ENCODE measurements at regions not wholly inside any gene's neighbourhood (a gene's known extent, or its start where the extent isn't known, plus 50 kb on each side); places are given as distances from the start of the nearest gene placed in this dataset.

DNA sequence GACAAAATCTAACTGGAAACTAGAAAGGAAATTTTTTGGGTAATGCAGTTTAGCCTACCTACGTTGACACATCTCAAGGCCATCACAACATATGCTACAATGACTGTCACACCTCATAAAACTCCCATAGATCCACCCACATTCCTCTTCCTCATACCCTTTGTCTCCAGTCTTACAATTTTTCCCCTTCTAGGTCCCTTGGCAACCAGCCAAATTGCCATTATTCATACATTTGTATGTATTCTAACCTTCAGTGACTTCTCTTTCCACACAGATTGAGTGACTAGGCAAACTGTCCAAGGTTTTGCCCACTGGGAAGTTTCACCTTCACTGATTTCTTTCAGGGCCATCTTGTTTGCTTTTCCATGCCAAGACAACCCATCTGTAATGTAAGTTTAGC is 100.5 kb upstream of the TPK1 start:
- DNase-seq, result no peak

DNA sequence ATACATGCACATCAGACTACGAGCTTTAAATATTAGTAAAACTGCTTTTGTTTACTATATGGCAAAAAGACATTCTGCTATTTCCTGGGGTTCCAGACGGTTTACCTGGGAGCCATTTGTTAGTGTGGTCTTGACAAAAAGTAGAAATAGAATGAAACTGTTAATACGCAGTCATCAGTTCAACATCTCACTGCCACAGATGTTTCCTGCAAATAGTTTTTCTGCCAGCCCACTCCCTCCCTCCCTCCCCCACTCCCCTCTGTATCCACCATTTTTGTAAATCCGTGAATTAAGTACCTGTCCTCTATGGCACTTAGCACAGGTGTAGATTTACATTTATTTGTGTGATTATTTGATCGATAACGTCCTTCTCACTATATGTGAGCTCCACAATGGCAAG is 74.6 kb upstream of the TPK1 start:
- no peak for DNase-seq

DNA sequence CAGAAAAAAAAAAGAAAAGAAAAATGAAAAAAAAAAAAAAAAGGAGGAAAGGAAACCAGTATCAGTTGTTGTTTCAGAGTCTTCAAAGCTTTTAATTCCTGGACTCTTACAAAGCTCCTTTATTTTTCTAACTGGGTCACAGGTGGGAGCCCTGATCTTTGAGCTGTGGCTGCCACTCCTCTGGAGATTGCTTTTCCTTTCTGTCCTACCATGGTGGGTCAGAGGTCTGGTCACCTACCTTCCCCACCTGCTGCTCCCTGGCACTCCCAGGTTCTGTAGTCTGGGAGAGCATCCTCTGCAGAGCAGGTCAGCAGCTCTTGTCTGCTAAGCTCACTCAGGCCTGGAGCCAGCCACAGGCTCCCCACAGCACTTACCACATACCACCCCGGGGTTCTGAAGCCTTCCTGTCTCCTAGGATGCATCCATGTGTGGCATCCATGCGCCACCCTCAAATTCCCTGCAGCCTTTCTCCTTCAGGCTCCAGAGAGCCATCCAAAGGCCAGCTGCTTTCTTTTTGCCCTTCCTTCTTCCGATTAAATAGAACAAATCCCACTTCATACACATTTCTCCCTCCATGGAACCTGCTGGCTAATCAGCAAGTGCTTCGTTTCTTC is 73.2 kb upstream of the TPK1 start:
- no peak for DNase-seq

DNA sequence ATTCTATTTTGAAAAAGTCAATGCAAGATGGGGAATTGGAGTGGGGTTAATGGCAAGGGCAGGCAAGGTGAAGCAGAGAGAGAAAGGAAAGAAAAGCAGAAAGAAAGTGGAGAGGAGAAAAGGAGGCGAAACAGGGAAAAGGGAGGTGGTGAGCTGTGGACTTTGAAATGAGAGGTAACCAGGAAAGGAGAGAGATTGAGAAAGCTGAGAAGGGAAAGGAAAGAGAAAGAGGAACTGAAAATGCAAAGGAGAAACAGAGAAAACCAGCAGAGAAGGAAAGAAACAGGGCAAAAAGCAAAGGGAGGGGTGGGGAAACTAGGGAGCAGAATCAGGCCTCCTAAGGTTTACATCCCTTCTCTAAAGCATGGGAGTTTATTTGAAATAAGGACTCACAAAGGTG is 72.5 kb upstream of the TPK1 start:
- no peak for DNase-seq

DNA sequence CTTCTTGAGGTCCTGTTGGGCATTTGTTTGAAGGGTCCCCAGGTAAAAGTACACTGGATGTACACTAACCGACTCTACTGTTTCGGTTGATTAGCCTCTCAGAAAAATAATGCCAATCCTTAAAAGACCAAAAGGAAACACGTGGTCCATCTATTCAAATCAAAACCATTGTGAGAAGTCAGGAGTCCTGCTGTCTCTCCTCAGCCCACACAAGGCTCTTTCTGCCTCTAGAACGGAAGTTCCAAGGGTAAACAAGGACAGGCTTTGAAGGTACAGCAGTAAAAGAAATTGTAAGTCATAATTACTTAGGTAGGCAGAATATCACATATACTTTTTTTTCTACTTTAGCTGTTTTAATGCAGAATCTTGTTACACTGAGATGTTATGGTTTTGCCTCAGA is 71.7 kb upstream of the TPK1 start:
- no peak for DNase-seq

DNA sequence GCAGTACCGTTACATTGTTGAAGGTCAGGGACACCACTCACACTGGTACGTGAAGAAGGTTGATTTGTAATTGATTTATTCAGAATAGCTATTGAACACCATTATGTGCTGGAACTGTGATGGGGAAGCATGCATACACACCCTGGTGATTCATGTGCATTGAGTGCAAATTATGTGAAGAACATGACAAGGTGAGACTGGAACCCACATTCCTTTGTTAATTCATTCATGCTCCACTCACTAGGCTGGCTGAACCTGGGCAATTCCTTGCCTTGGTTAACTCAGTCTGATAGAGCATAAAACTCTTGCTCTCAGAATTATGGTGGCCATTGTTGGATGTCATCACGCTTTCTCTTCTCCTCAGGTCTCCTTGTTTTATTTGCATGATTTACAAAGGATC is 67.3 kb upstream of the TPK1 start:
- no peak for DNase-seq

DNA sequence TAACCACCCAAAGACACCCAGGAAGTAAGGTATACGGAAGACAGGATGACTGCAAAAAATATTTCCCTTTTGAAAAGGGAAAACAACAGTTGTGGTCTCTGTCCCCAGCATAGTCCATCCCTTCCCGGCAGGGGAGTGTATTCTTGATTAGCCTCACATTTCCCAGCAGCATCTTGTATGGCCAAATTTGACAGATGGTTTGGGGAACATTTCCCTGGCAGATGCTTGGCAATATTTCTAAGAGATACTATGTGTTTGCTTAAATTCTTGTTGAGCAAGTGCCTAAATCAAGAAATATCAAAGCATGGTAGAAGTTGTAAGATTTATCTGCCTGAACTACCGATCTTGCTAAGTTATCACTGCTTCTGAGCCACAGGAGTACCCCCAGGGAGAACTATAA is 56.9 kb upstream of the TPK1 start:
- DNase-seq, result no peak

All from stimulated activated naive CD4-positive, alpha-beta T cell (primary cell).